B cell (primary cell): ENCODE measurements at regions not wholly inside any gene's neighbourhood (a gene's known extent, or its start where the extent isn't known, plus 50 kb on each side); places are given as distances from the start of the nearest gene placed in this dataset.

Source experiments
- EZH2 ChIP-seq: IDR thresholded peaks from 2 replicates; pipeline ENCODE4 v1.6.1; 2012; ENCODE audit warnings: borderline replicate concordance, low read depth, mild to moderate bottlenecking, moderate library complexity, low read length; ENCODE audit not compliant: insufficient read depth, poor library complexity, severe bottlenecking
- TF ChIP-seq, protein P1 (sequence below): fragments of 200-600 bp; IDR thresholded peaks from one replicate; pipeline ENCODE4 v1.8.0; 2022; ENCODE audit warnings: antibody characterized with exemption, mild to moderate bottlenecking

DNA sequence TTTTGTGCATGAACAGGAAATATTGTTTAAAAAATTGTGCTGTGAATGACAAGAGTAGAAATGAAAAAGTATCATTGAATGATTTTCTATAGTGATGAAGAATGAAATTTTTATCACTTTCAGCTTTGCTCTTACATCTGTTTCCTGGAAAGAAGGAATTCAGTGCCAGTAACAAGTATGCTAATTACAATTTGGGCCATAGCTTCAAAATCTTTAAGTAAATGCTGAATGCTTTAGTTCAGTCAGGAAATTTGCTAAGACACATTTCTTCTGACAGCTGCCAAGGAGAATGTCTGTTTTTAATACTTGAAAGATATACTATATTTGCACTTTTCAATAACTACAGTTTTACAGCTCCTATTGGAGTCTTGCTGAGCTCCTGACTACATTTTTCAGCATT lies 203.7 kb upstream of the RSPO3 start:
- TF ChIP-seq, protein P1, sequence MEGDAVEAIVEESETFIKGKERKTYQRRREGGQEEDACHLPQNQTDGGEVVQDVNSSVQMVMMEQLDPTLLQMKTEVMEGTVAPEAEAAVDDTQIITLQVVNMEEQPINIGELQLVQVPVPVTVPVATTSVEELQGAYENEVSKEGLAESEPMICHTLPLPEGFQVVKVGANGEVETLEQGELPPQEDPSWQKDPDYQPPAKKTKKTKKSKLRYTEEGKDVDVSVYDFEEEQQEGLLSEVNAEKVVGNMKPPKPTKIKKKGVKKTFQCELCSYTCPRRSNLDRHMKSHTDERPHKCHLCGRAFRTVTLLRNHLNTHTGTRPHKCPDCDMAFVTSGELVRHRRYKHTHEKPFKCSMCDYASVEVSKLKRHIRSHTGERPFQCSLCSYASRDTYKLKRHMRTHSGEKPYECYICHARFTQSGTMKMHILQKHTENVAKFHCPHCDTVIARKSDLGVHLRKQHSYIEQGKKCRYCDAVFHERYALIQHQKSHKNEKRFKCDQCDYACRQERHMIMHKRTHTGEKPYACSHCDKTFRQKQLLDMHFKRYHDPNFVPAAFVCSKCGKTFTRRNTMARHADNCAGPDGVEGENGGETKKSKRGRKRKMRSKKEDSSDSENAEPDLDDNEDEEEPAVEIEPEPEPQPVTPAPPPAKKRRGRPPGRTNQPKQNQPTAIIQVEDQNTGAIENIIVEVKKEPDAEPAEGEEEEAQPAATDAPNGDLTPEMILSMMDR = no peak
- TF ChIP-seq EZH2 = no peak
